ENCODE measurements at regions not wholly inside any gene's neighbourhood (a gene's known extent, or its start where the extent isn't known, plus 50 kb on each side); places are given as distances from the start of the nearest gene placed in this dataset.

DNA sequence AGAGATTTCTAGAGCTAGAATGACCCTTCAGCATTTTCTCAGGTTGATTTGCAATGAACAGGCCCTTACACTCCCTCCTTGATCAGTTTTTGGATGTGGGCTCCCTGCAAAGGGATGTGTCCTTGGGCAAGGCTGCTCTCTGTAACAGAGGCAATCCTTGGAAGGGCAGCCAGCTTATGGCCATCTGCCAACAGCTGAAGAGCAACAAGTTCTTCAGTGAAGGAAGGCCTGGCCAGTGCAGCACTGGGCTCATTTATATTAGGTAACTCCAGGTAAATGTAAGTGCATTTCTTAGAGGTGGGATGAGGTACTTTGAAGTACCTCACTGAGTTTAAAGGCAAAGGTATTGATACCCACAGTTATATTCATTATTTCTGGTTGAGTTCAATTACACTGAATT, 114.3 kb upstream of the KCNJ16 start:
- Histone ChIP-seq H3K9me3 (no peaks in the 10 kb centered on the region), H3K27me3 (no peaks in the 10 kb centered on the region), H3K27ac (no peak overlapping the region), H3K36me3 (no peaks in the 10 kb centered on the region), H3K4me3 (no peak overlapping the region), H3K4me1 (no peaks in the 10 kb centered on the region)
- intact Hi-C loops (cut with DNase I): no loop called here
- peak; percentile 22 for ATAC-seq
- TF ChIP-seq, protein P1, sequence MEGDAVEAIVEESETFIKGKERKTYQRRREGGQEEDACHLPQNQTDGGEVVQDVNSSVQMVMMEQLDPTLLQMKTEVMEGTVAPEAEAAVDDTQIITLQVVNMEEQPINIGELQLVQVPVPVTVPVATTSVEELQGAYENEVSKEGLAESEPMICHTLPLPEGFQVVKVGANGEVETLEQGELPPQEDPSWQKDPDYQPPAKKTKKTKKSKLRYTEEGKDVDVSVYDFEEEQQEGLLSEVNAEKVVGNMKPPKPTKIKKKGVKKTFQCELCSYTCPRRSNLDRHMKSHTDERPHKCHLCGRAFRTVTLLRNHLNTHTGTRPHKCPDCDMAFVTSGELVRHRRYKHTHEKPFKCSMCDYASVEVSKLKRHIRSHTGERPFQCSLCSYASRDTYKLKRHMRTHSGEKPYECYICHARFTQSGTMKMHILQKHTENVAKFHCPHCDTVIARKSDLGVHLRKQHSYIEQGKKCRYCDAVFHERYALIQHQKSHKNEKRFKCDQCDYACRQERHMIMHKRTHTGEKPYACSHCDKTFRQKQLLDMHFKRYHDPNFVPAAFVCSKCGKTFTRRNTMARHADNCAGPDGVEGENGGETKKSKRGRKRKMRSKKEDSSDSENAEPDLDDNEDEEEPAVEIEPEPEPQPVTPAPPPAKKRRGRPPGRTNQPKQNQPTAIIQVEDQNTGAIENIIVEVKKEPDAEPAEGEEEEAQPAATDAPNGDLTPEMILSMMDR (IDR thresholded peaks at IDR 0.05): no peak
- no peak for DNase-seq

DNA sequence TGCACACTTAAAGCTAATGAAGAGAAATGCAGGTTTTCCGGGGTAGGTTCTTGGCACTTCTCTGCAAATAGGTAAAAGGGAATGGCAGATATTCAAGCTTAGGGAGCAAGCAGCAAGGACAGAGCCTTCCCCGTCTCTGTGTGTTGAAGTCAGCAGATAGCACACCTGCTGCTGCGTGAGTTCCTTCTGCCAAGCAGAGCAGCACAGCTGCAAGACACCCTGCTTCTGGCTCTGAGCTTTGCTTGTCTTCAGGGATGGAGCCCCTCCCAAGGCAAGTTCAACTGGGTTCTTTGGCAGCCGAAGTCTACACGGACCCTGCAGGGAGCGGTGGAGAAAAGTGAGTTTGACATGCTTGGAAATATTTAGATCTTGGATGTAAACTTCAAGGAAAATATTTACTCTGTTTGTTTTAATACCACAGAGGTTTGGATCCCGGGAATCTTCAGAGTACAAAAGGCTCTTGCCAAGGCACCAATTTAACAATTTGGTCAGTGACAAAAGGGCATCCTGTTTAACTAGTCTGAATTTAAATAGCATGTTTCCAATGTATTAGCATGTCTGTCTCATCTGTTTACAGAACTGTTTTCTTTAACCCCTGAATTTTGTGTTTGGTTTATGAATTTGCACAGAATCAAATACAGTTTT, 113.4 kb upstream of the KCNJ16 start:
- ATAC-seq: no peak
- DNase-seq: no peak

DNA sequence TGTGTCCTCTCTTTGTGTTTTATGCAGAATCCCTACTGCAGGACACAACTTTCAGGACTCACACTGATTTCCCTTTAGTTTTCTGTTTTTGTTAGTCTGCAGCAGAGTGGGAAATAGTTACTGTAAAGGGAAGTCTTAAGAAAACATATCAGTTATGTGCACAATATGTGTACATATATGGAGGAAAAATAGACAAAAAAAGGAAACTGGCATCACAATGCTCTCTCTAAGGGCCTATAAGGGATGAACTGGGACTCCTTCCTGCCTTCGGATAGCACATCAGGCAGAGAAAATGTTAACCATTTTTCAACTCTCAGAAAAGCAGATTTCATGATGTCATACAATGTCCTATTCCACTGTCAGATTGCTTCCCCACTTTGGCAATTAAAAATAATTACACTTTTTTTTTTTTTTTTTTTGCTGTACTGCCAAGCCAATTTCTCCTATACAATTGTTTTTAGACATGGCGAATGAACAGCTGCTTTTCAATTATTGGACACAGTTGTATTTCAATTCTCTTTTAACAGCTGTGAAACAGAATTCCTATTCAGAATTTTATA, 112.5 kb upstream of the KCNJ16 start:
- ATAC-seq (no peak), DNase-seq (no peak)
- TF ChIP-seq, protein P1 (IDR thresholded peaks at IDR 0.05): no peak
- no peaks in the 10 kb centered on the region for H3K9me3 ChIP-seq
- no peaks in the 10 kb centered on the region for H3K36me3 ChIP-seq
- H3K4me1 ChIP-seq: no peaks in the 10 kb centered on the region
- no peak overlapping the region for H3K4me3 ChIP-seq
- intact Hi-C loops (cut with DNase I): no loop called here
- H3K27ac ChIP-seq: no peak overlapping the region
- H3K27me3 ChIP-seq: no peaks in the 10 kb centered on the region

More for the DNA sequence above, 113.4 kb upstream of the KCNJ16 start:
- Histone ChIP-seq H3K27ac (no peak overlapping the region), H3K27me3 (no peaks in the 10 kb centered on the region), H3K9me3 (no peaks in the 10 kb centered on the region), H3K4me3 (no peak overlapping the region), H3K4me1 (no peaks in the 10 kb centered on the region), H3K36me3 (no peaks in the 10 kb centered on the region)
- TF ChIP-seq, protein P1 (IDR thresholded peaks at IDR 0.05): no peak
- intact Hi-C loops (cut with DNase I): no loop called here

DNA sequence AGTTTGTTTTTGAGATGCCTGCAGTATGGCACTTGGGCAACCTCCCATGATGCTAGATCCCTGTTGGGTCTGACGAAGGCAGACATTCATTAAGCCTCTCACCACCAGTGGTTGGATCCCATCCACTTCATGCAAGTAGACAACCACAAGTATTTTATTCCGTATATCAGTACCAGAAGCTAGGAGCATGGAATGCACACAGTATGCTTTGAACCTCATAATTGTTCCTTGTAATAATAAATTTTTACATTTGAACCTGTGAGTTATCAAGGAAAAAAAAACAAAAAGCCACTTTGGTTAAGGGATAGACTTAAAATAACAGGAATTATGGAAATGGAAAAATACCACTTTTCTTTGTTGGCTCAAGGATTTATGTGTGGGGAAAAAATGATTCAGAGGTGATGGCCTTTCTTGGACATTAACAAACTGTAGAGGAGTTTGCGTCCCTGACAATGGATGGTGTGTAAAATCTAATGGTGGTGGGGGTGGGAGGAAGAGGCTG, 107.1 kb upstream of the KCNJ16 start:
- TF ChIP-seq, protein P1 (IDR thresholded peaks at IDR 0.05): no peak
- H3K27ac ChIP-seq: no peak overlapping the region
- H3K4me3 ChIP-seq: no peak overlapping the region
- no peaks in the 10 kb centered on the region for H3K27me3 ChIP-seq
- DNase-seq (no peak), ATAC-seq (no peak)
- H3K9me3 ChIP-seq: no peaks in the 10 kb centered on the region
- no peaks in the 10 kb centered on the region for H3K4me1 ChIP-seq
- intact Hi-C loops (cut with DNase I): no loop called here
- H3K36me3 ChIP-seq: no peaks in the 10 kb centered on the region

DNA sequence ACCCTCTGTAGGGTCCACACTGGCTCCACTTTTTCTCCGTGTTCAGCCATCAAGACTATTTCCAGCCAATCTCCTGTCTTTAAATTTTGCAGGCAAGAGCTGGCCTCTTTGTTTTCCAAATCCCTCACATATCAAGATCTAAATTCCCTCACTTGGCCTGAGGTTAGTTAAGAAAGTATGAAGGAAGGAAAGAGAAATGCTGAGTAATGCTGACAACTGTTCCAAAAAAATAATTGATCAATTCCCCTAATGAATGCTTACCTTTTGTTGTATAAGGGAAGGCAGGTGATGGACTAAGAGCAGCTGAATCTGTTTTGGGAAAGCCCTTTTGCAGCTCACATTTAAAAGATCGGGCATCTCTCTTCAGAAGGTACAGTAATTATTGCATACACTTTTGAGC, 105.1 kb upstream of the KCNJ16 start:
- Histone ChIP-seq H3K4me1 (no peaks in the 10 kb centered on the region), H3K4me3 (no peak overlapping the region), H3K27ac (no peak overlapping the region), H3K9me3 (no peaks in the 10 kb centered on the region), H3K36me3 (no peaks in the 10 kb centered on the region), H3K27me3 (no peaks in the 10 kb centered on the region)
- TF ChIP-seq, protein P1 (IDR thresholded peaks at IDR 0.05): no peak
- DNase-seq (no peak), ATAC-seq (no peak)
- intact Hi-C loops (cut with DNase I): no loop called here

Measured in upper lobe of right lung (tissue), 1 donor.